Activated T-helper 1 cell treated with Interleukin-2 at 50 U/mL for 16 hours (primary cell): ENCODE measurements at regions not wholly inside any gene's neighbourhood (a gene's known extent, or its start where the extent isn't known, plus 50 kb on each side); places are given as distances from the start of the nearest gene placed in this dataset.

ENCODE experiments used
- DNase-seq: peaks from one replicate; pipeline ENCODE4 v3.0.0-alpha.2; 2020; ENCODE audit warnings: low read depth

- DNase-seq: no peak
These were observed 1405.6 kb upstream of the TENM4 start for GRCh38 chr11:80846442-80846841.

GRCh38 chr11:80844110-80844819, 1403.4 kb upstream of the TENM4 start:
- no peak for DNase-seq

GRCh38 chr11:80843266-80843974, 1402.6 kb upstream of the TENM4 start:
- no peak for DNase-seq

GRCh38 chr11:80842246-80842645, 1401.4 kb upstream of the TENM4 start:
- DNase-seq: no peak

- no peak for DNase-seq
These were observed 1400.8 kb upstream of the TENM4 start for GRCh38 chr11:80841675-80842074.

- DNase-seq: no peak
These were observed 1397.3 kb upstream of the TENM4 start for GRCh38 chr11:80838153-80838552.

GRCh38 chr11:80837051-80837450, 1396.2 kb upstream of the TENM4 start:
- DNase-seq: no peak

- DNase-seq: no peak
These were observed 1390.5 kb upstream of the TENM4 start for GRCh38 chr11:80831374-80831773.

GRCh38 chr11:80827781-80828180, 1387.0 kb upstream of the TENM4 start:
- no peak for DNase-seq

- no peak for DNase-seq
These were observed 1386.0 kb upstream of the TENM4 start for GRCh38 chr11:80826808-80827207.

GRCh38 chr11:80822308-80822707, 1381.5 kb upstream of the TENM4 start:
- no peak for DNase-seq

- no peak for DNase-seq
These were observed 1378.4 kb upstream of the TENM4 start for GRCh38 chr11:80819271-80819670.

- DNase-seq: no peak
These were observed 1376.1 kb upstream of the TENM4 start for GRCh38 chr11:80816966-80817365.

- DNase-seq: no peak
These were observed 1375.6 kb upstream of the TENM4 start for GRCh38 chr11:80816454-80816847.

- DNase-seq: no peak
These were observed 1375.1 kb upstream of the TENM4 start for GRCh38 chr11:80815752-80816453.

- no peak for DNase-seq
These were observed 1374.0 kb upstream of the TENM4 start for GRCh38 chr11:80814813-80815212.

GRCh38 chr11:80810695-80811094, 1369.9 kb upstream of the TENM4 start:
- DNase-seq: no peak

- no peak for DNase-seq
These were observed 1357.3 kb upstream of the TENM4 start for GRCh38 chr11:80798174-80798573.

GRCh38 chr11:80783561-80783960, 1342.7 kb upstream of the TENM4 start:
- DNase-seq: no peak

GRCh38 chr11:80782135-80782885, 1341.5 kb upstream of the TENM4 start:
- DNase-seq: no peak

- DNase-seq: no peak
These were observed 1339.2 kb upstream of the TENM4 start for GRCh38 chr11:80779905-80780605.

GRCh38 chr11:80778941-80779340, 1338.1 kb upstream of the TENM4 start:
- no peak for DNase-seq
